SK-N-SH (cell line): ENCODE measurements at regions not wholly inside any gene's neighbourhood (a gene's known extent, or its start where the extent isn't known, plus 50 kb on each side); places are given as distances from the start of the nearest gene placed in this dataset.

ENCODE experiments used
- CTCF ChIA-PET: fragments of 300-600, 350-600 bp; formaldehyde crosslinking; extraction: SDS; loops from one replicate; lab custom pipeline; 2021; lab: Yijun Ruan, JAX
- POLR2A ChIA-PET: fragments of 350-600 bp; sonication (Branson Sonifier 250); formaldehyde crosslinking; extraction: SDS; loops from one replicate; lab custom pipeline; 2020; ENCODE audit warnings: antibody characterized with exemption, inconsistent platforms; lab: Yijun Ruan, JAX
- DNase-seq: peaks from one replicate; pipeline ENCODE4 v3.0.0; 2012
- H2AFZ ChIP-seq: fragments of 200-600 bp; sonication (generic); 2 replicates; pipeline ENCODE4 v1.8.1; 2016; ENCODE audit warnings: antibody characterized with exemption, mild to moderate bottlenecking, low read depth
- H3F3A ChIP-seq: fragments of 200-600 bp; sonication (generic); replicated peaks from 2 replicates; pipeline ENCODE3; 2016; ENCODE audit warnings: antibody characterized with exemption, mild to moderate bottlenecking; ENCODE audit not compliant: insufficient read depth
- H3K27ac ChIP-seq, 2 experiments: fragments of 200-500 bp in 1 of 2; fragments of 200-600 bp in 1 of 2; sonication (Bioruptor generic) in 1 of 2; sonication (generic), shearing (Covaris generic) in 1 of 2; 2 replicates each; pipeline versions ENCODE4 v1.5.1 to v1.6.1; 2014 to 2016; ENCODE audit warnings: low read depth in 2 of 2, inconsistent platforms in 1 of 2, low read length in 1 of 2, mild to moderate bottlenecking in 1 of 2, mixed read lengths in 1 of 2
- H3K27me3 ChIP-seq: fragments of 200-600 bp; sonication (generic), shearing (Covaris generic); 2 replicates; pipeline ENCODE4 v1.6.1; 2016; ENCODE audit warnings: mixed run types; ENCODE audit not compliant: insufficient read depth
- H3K36me3 ChIP-seq, 2 experiments: fragments of 200-500 bp in 1 of 2; fragments of 200-600 bp in 1 of 2; sonication (Bioruptor generic) in 1 of 2; sonication (generic) in 1 of 2; replicated peaks in 1 of 2; 2 replicates each; pipeline versions ENCODE3 to v1.5.1; 2014 to 2016; ENCODE audit warnings: low read length in 1 of 2, mild to moderate bottlenecking in 1 of 2; ENCODE audit not compliant: insufficient read depth in 2 of 2, control insufficient read depth in 1 of 2
- H3K4me1 ChIP-seq, 2 experiments: fragments of 200-500 bp in 1 of 2; fragments of 200-600 bp in 1 of 2; sonication (Bioruptor generic) in 1 of 2; sonication (generic), shearing (Covaris generic) in 1 of 2; 2 replicates each; pipeline versions ENCODE4 v1.5.1 to v1.6.1; 2014 to 2016; ENCODE audit warnings: low read depth in 1 of 2, low read length in 1 of 2, mixed run types in 1 of 2; ENCODE audit not compliant: insufficient read depth in 2 of 2, control insufficient read depth in 1 of 2
- H3K4me2 ChIP-seq: fragments of 200-600 bp; sonication (generic), shearing (Covaris generic); 2 replicates; pipeline ENCODE4 v1.6.1; 2017; ENCODE audit warnings: mixed run types
- H3K4me3 ChIP-seq, 2 experiments: fragments of 200-500 bp in 1 of 2; fragments of 200-600 bp in 1 of 2; sonication (Bioruptor generic) in 1 of 2; sonication (generic), shearing (Covaris generic) in 1 of 2; 2 replicates each; pipeline versions ENCODE4 v1.5.1 to v1.8.1; 2014 to 2016; ENCODE audit warnings: low read depth in 2 of 2, inconsistent platforms in 1 of 2, low read length in 1 of 2, mild to moderate bottlenecking in 1 of 2, mixed read lengths in 1 of 2, moderate library complexity in 1 of 2
- H3K79me2 ChIP-seq: fragments of 200-600 bp; sonication (generic); 2 replicates; pipeline ENCODE4 v1.8.1; 2017; ENCODE audit warnings: mild to moderate bottlenecking; ENCODE audit not compliant: insufficient read depth
- H3K9ac ChIP-seq: fragments of 200-600 bp; sonication (generic); 2 replicates; pipeline ENCODE4 v1.6.1; 2017; ENCODE audit warnings: mixed run types
- H3K9me2 ChIP-seq: fragments of 200-600 bp; sonication (generic); 2 replicates; pipeline ENCODE4 v1.6.1; 2017; ENCODE audit warnings: mixed run types
- H3K9me3 ChIP-seq: fragments of 200-600 bp; sonication (generic); 2 replicates; pipeline ENCODE4 v1.6.1; 2017; ENCODE audit warnings: mixed run types, mild to moderate bottlenecking, moderate library complexity
- H4K20me1 ChIP-seq: fragments of 200-600 bp; sonication (generic); 2 replicates; pipeline ENCODE4 v1.6.1; 2017; ENCODE audit warnings: mild to moderate bottlenecking, mixed run types; ENCODE audit not compliant: insufficient read depth
- CHD2 ChIP-seq: fragments of 150-350 bp; IDR thresholded peaks from 2 replicates; pipeline ENCODE4 v1.6.1; 2018; ENCODE audit warnings: low read length; ENCODE audit not compliant: partially characterized antibody
- ELF1 ChIP-seq: IDR thresholded peaks from 2 replicates; pipeline ENCODE4 v1.4.0; 2012
- EZH2phosphoT487 ChIP-seq: fragments of 200-600 bp; sonication (generic); IDR thresholded peaks from 2 replicates; pipeline ENCODE4 v1.6.1; 2017; ENCODE audit warnings: low read depth, mixed run types, mild to moderate bottlenecking, antibody characterized with exemption, moderate library complexity, borderline replicate concordance
- FOXJ3 ChIP-seq: sonication (generic); formaldehyde crosslinking; IDR thresholded peaks from 2 replicates; pipeline ENCODE4 v1.5.1; 2020; ENCODE audit warnings: mild to moderate bottlenecking, missing genetic modification reagents
- GABPA ChIP-seq: IDR thresholded peaks from 2 replicates; pipeline ENCODE4 v1.4.0; 2012; ENCODE audit warnings: low read depth, mild to moderate bottlenecking
- GATA2 ChIP-seq: sonication (generic); formaldehyde crosslinking; IDR thresholded peaks from 2 replicates; pipeline ENCODE4 v1.5.0; 2020; ENCODE audit warnings: mild to moderate bottlenecking, missing genetic modification reagents
- MAX ChIP-seq: IDR thresholded peaks from 2 replicates; pipeline ENCODE4 v1.4.0; 2012; ENCODE audit warnings: low read depth
- MEF2A ChIP-seq: IDR thresholded peaks from 2 replicates; pipeline ENCODE4 v1.4.0; 2012; ENCODE audit warnings: low read depth, borderline replicate concordance
- NFIC ChIP-seq: IDR thresholded peaks from 2 replicates; pipeline ENCODE4 v1.4.0; 2012; ENCODE audit warnings: borderline replicate concordance
- NRF1 ChIP-seq: IDR thresholded peaks from 2 replicates; pipeline ENCODE4 v1.6.1; 2012; ENCODE audit warnings: low read depth, mild to moderate bottlenecking, low read length
- POLR2AphosphoS5 ChIP-seq: IDR thresholded peaks from 2 replicates; pipeline ENCODE4 v1.6.1; 2012; ENCODE audit warnings: low read depth, low read length
- RCOR1 ChIP-seq: fragments of 150-350 bp; IDR thresholded peaks from 2 replicates; pipeline ENCODE4 v1.6.1; 2017; ENCODE audit warnings: antibody characterized with exemption, low read length
- RFX5 ChIP-seq: IDR thresholded peaks from 2 replicates; pipeline ENCODE4 v1.6.1; 2012; ENCODE audit warnings: mild to moderate bottlenecking, improper control_type of control experiment, low read length
- SIN3A ChIP-seq: IDR thresholded peaks from 2 replicates; pipeline ENCODE4 v1.6.1; 2012; ENCODE audit warnings: low read depth, mild to moderate bottlenecking, low read length, moderate library complexity, borderline replicate concordance
- SMC3 ChIP-seq: IDR thresholded peaks from 2 replicates; pipeline ENCODE4 v1.6.1; 2012; ENCODE audit warnings: low read depth, low read length, improper control_type of control experiment
- TCF12 ChIP-seq: IDR thresholded peaks from 2 replicates; pipeline ENCODE4 v1.4.0; 2012
- WGBS: methylation state at CpG from one replicate; pipeline ENCODE4 v1.1.6; 2017; ENCODE audit warnings: low lambda C conversion rate; 5-methylcytosine and 5-hydroxymethylcytosine counted together
- TF ChIP-seq, protein P1 (sequence below): fragments of 150-350 bp; IDR thresholded peaks from 2 replicates; pipeline ENCODE4 v1.6.1; 2017; ENCODE audit warnings: antibody characterized with exemption, low read length, low read depth, borderline replicate concordance
- TF ChIP-seq, protein P2 (sequence below): fragments of 200-600 bp; sonication (generic); IDR thresholded peaks from 2 replicates; pipeline ENCODE4 v1.6.1; 2017; ENCODE audit warnings: antibody characterized with exemption, mild to moderate bottlenecking, moderate library complexity
- TF ChIP-seq, protein P3 (sequence below): IDR thresholded peaks from 2 replicates; pipeline ENCODE4 v1.4.0; 2012; ENCODE audit warnings: low read depth, borderline replicate concordance

GRCh38 chr16:26664086-26664485 lies 402.6 kb upstream of the C16orf82 start (continued):
- TF ChIP-seq, protein P1, sequence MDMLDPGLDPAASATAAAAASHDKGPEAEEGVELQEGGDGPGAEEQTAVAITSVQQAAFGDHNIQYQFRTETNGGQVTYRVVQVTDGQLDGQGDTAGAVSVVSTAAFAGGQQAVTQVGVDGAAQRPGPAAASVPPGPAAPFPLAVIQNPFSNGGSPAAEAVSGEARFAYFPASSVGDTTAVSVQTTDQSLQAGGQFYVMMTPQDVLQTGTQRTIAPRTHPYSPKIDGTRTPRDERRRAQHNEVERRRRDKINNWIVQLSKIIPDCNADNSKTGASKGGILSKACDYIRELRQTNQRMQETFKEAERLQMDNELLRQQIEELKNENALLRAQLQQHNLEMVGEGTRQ = no peak
- TF ChIP-seq TCF12 = no peak
- TF ChIP-seq SMC3 = no peak
- TF ChIP-seq NRF1 = no peak
- TF ChIP-seq, protein P2, sequence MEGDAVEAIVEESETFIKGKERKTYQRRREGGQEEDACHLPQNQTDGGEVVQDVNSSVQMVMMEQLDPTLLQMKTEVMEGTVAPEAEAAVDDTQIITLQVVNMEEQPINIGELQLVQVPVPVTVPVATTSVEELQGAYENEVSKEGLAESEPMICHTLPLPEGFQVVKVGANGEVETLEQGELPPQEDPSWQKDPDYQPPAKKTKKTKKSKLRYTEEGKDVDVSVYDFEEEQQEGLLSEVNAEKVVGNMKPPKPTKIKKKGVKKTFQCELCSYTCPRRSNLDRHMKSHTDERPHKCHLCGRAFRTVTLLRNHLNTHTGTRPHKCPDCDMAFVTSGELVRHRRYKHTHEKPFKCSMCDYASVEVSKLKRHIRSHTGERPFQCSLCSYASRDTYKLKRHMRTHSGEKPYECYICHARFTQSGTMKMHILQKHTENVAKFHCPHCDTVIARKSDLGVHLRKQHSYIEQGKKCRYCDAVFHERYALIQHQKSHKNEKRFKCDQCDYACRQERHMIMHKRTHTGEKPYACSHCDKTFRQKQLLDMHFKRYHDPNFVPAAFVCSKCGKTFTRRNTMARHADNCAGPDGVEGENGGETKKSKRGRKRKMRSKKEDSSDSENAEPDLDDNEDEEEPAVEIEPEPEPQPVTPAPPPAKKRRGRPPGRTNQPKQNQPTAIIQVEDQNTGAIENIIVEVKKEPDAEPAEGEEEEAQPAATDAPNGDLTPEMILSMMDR = no peak
- TF ChIP-seq GABPA = no peak
- no peak for TF ChIP-seq ELF1

- no peaks in the 10 kb centered on the region for H3F3A ChIP-seq
- H3K4me1 ChIP-seq = peaks cover 0 to 2% of the 10 kb centered on the region in 2 experiments; a peak in 1 of 4 replicates
- no peaks in the 10 kb centered on the region for H3K36me3 ChIP-seq
- H3K79me2 ChIP-seq = no peaks in the 10 kb centered on the region
- H3K27me3 ChIP-seq = no peaks in the 10 kb centered on the region
- H4K20me1 ChIP-seq = no peaks in the 10 kb centered on the region
- H3K4me3 ChIP-seq = no peak overlapping the region
- TF ChIP-seq CHD2 = no peak
- no peak for TF ChIP-seq MAX
- no peak for TF ChIP-seq SMC3
- TF ChIP-seq SIN3A = no peak
- TF ChIP-seq, protein P2 = no peak
- no peak for TF ChIP-seq RFX5
- TF ChIP-seq, protein P1 = no peak
- no peak for TF ChIP-seq POLR2AphosphoS5
- TF ChIP-seq EZH2phosphoT487 = no peak
- TF ChIP-seq, protein P3, sequence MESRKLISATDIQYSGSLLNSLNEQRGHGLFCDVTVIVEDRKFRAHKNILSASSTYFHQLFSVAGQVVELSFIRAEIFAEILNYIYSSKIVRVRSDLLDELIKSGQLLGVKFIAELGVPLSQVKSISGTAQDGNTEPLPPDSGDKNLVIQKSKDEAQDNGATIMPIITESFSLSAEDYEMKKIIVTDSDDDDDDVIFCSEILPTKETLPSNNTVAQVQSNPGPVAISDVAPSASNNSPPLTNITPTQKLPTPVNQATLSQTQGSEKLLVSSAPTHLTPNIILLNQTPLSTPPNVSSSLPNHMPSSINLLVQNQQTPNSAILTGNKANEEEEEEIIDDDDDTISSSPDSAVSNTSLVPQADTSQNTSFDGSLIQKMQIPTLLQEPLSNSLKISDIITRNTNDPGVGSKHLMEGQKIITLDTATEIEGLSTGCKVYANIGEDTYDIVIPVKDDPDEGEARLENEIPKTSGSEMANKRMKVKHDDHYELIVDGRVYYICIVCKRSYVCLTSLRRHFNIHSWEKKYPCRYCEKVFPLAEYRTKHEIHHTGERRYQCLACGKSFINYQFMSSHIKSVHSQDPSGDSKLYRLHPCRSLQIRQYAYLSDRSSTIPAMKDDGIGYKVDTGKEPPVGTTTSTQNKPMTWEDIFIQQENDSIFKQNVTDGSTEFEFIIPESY = no peak
- no peak for TF ChIP-seq ELF1
- TF ChIP-seq TCF12 = no peak
- TF ChIP-seq NFIC = no peak
- no peak for TF ChIP-seq GABPA
- no peak for TF ChIP-seq RCOR1
- TF ChIP-seq GATA2 = no peak
- no peak for TF ChIP-seq NRF1
- TF ChIP-seq MEF2A = no peak
- no peak for TF ChIP-seq FOXJ3 (CRISPR knock-in tag)
- TF ChIP-seq, all 33 proteins: peak for 0
- no peak for DNase-seq
- H3K9ac ChIP-seq = no peak overlapping the region
- 14% methylated on average over 13 of the region's 13 CpGs for WGBS
- ChIA-PET CTCF (no interaction called here), POLR2A (no interaction called here)
- H3K27ac ChIP-seq = no peak overlapping the region
- H3K4me2 ChIP-seq = no peak overlapping the region
- no peaks in the 10 kb centered on the region for H3K9me2 ChIP-seq
- H2AFZ ChIP-seq = no peak overlapping the region
- H3K9me3 ChIP-seq = no peaks in the 10 kb centered on the region
These were observed 401.4 kb upstream of the C16orf82 start for GRCh38 chr16:26665166-26665939.
